PC-9 (cell line): ENCODE measurements at regions not wholly inside any gene's neighbourhood (a gene's known extent, or its start where the extent isn't known, plus 50 kb on each side); places are given as distances from the start of the nearest gene placed in this dataset.
A peak's percentile ranks its signal among the peaks of the same experiment; 100 is the strongest.
"Not testable (repeated sequence)": the region's sequence is repeated elsewhere in the genome, so short reads cannot be mapped to it uniquely, and the experiment has no call there.

Experiments
- BruUV-seq: library from RNA; stranded (reverse); fragments of 400-500 nt; replicated peaks from 2 replicates; lab custom pipeline; 2021; lab: Mats Ljungman, UMichigan
- CTCF ChIA-PET: fragments of 300-600 bp; sonication (Branson Sonifier 250); formaldehyde crosslinking; loops from one replicate; lab custom pipeline; 2022; ENCODE audit warnings: antibody characterized with exemption; lab: Charles Lee
- POLR2A ChIA-PET: fragments of 300-600 bp; sonication (Branson Sonifier 250); formaldehyde crosslinking; loops from one replicate; lab custom pipeline; 2022; ENCODE audit warnings: antibody characterized with exemption; ENCODE audit not compliant: unreplicated experiment; lab: Charles Lee
- DNase-seq, 2 experiments: peaks; one replicate each; pipeline versions ENCODE4 v3.0.0 to v3.0.0-alpha.2; 2015 to 2022; ENCODE audit warnings: mixed read lengths in 1 of 2
- H2AFZ ChIP-seq: fragments of 200-600 bp; sonication (generic); 2 replicates; pipeline ENCODE4 v1.8.1; 2017; ENCODE audit warnings: antibody characterized with exemption
- H3F3A ChIP-seq: fragments of 200-600 bp; sonication (generic); 2 replicates; pipeline ENCODE4 v1.8.1; 2017; ENCODE audit warnings: antibody characterized with exemption, mild to moderate bottlenecking, low read depth; ENCODE audit not compliant: insufficient read depth
- H3K27ac ChIP-seq: fragments of 200-600 bp; sonication (generic); 2 replicates; pipeline ENCODE4 v1.6.1; 2016; ENCODE audit warnings: mixed run types
- H3K27me3 ChIP-seq: fragments of 200-600 bp; sonication (generic); 2 replicates; pipeline ENCODE4 v1.6.1; 2016; ENCODE audit warnings: low read depth, mixed run types; ENCODE audit not compliant: insufficient read depth
- H3K36me3 ChIP-seq: fragments of 200-600 bp; sonication (generic); 2 replicates; pipeline ENCODE4 v1.6.1; 2016; ENCODE audit warnings: low read depth, mixed run types
- H3K4me1 ChIP-seq: fragments of 200-600 bp; sonication (generic); replicated peaks from 2 replicates; pipeline ENCODE4 v1.6.1; 2016; ENCODE audit warnings: mixed run types; ENCODE audit not compliant: insufficient read depth
- H3K4me2 ChIP-seq: fragments of 200-600 bp; sonication (generic); 2 replicates; pipeline ENCODE4 v1.6.1; 2017; ENCODE audit warnings: mixed run types
- H3K4me3 ChIP-seq: fragments of 200-600 bp; sonication (generic); 2 replicates; pipeline ENCODE4 v1.6.1; 2016; ENCODE audit warnings: mixed run types
- H3K79me2 ChIP-seq: fragments of 200-600 bp; sonication (generic); 2 replicates; pipeline ENCODE4 v1.6.1; 2017; ENCODE audit warnings: low read depth, mixed run types
- H3K9me2 ChIP-seq: fragments of 200-600 bp; sonication (generic); 2 replicates; pipeline ENCODE4 v1.8.1; 2017; ENCODE audit warnings: mild to moderate bottlenecking; ENCODE audit not compliant: insufficient read depth
- H3K9me3 ChIP-seq: fragments of 200-600 bp; sonication (generic); 2 replicates; pipeline ENCODE4 v1.8.1; 2016; ENCODE audit warnings: low read depth; ENCODE audit not compliant: insufficient read depth
- H4K20me1 ChIP-seq: fragments of 200-600 bp; sonication (generic); 2 replicates; pipeline ENCODE4 v1.8.1; 2017; ENCODE audit not compliant: insufficient read depth
- EZH2 ChIP-seq: fragments of 200-600 bp; sonication (generic); IDR thresholded peaks from 2 replicates; pipeline ENCODE4 v1.8.0; 2017; ENCODE audit warnings: antibody characterized with exemption, low read depth
- intact Hi-C: fragments of 100-400 bp; cut with micrococcal nuclease; formaldehyde crosslinking; loops from one replicate; pipeline ENCODE4 v1.10.0; 2022; ENCODE audit not compliant: unreplicated experiment
- TF ChIP-seq, protein P1 (sequence below): fragments of 200-600 bp; sonication (generic); conservative IDR thresholded peaks from 2 replicates; pipeline ENCODE4 v1.6.1; 2017; ENCODE audit warnings: mixed run types, antibody characterized with exemption, mild to moderate bottlenecking, moderate library complexity

DNA sequence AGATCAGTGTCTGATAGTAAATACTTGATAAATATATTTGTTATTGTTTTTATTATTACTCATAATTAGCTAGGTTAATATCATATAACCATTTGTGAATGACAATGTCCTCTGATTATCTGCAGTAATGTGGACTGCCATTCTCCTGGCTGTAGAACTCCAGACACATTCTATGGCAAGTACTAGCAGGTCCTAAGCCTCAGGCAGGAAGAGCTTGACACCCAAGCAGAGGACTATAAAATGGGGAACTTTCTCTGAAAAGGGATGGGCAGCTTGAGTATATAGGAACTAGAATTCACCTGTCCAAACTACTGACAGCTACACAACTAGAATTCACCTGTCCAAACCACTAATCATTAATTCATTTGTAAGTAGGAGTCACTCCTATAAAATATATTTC is 649.4 kb downstream of the CPS1 start:
- POLR2A ChIA-PET, result no interaction called here
- no peak for TF ChIP-seq EZH2
- TF ChIP-seq, protein P1, sequence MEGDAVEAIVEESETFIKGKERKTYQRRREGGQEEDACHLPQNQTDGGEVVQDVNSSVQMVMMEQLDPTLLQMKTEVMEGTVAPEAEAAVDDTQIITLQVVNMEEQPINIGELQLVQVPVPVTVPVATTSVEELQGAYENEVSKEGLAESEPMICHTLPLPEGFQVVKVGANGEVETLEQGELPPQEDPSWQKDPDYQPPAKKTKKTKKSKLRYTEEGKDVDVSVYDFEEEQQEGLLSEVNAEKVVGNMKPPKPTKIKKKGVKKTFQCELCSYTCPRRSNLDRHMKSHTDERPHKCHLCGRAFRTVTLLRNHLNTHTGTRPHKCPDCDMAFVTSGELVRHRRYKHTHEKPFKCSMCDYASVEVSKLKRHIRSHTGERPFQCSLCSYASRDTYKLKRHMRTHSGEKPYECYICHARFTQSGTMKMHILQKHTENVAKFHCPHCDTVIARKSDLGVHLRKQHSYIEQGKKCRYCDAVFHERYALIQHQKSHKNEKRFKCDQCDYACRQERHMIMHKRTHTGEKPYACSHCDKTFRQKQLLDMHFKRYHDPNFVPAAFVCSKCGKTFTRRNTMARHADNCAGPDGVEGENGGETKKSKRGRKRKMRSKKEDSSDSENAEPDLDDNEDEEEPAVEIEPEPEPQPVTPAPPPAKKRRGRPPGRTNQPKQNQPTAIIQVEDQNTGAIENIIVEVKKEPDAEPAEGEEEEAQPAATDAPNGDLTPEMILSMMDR, result no peak
- CTCF ChIA-PET, result no interaction called here
- intact Hi-C loops, result no loop called here
- Histone ChIP-seq H3K27ac (no peak overlapping the region), H3K9me3 (no peaks in the 10 kb centered on the region), H3K79me2 (no peaks in the 10 kb centered on the region), H2AFZ (no peak overlapping the region), H3K36me3 (no peaks in the 10 kb centered on the region), H3K9me2 (no peaks in the 10 kb centered on the region), H3K4me3 (no peak overlapping the region), H3K4me1 (no peaks in the 10 kb centered on the region), H3K27me3 (no peaks in the 10 kb centered on the region), H3F3A (no peaks in the 10 kb centered on the region), H3K4me2 (no peak overlapping the region), H4K20me1 (no peaks in the 10 kb centered on the region)
- DNase-seq, result no peak
- no TSS peak for BruUV-seq

DNA sequence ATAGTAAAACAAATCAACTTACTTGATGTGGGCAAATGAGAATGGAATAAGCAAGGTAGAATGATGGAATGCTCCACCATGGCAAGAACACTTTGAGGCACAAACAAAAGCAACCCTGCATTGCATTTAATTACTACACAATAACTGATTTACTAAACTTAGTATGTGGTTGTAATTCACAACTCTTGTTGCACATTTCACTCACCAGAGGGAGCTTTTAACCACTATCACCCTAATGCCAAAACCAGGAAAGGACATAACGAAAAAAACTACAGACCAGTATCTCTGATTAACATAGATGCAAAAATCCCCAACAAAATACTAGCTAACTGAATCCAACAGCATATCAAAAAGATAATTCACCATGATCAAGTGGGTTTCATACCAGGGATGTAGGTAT is 659.8 kb downstream of the CPS1 start:
- no peaks in the 10 kb centered on the region for H3K9me3 ChIP-seq
- ChIA-PET CTCF (no interaction called here), POLR2A (interaction anchor here (0.7 kb wide), 1 partner anchor 121 kb away, joined by 16 read pairs; no protein-coding TSS in a partner anchor)
- peak in 1 of 2 experiments; percentile 1 for DNase-seq
- intact Hi-C loops, result no loop called here
- H4K20me1 ChIP-seq, result no peaks in the 10 kb centered on the region
- H3K9me2 ChIP-seq, result no peaks in the 10 kb centered on the region
- no TSS peak for BruUV-seq
- TF ChIP-seq, protein P1, result peak; percentile 48; the same call in 1 of the 2 replicates
- no peak for TF ChIP-seq EZH2
- H3K27me3 ChIP-seq, result no peaks in the 10 kb centered on the region
- no peaks in the 10 kb centered on the region for H3K79me2 ChIP-seq
- no peak overlapping the region for H3K4me3 ChIP-seq
- H2AFZ ChIP-seq, result no peak overlapping the region
- H3F3A ChIP-seq, result no peaks in the 10 kb centered on the region
- no peaks in the 10 kb centered on the region for H3K4me1 ChIP-seq
- no peak overlapping the region for H3K4me2 ChIP-seq
- no peaks in the 10 kb centered on the region for H3K36me3 ChIP-seq
- H3K27ac ChIP-seq, result no peak overlapping the region

DNA sequence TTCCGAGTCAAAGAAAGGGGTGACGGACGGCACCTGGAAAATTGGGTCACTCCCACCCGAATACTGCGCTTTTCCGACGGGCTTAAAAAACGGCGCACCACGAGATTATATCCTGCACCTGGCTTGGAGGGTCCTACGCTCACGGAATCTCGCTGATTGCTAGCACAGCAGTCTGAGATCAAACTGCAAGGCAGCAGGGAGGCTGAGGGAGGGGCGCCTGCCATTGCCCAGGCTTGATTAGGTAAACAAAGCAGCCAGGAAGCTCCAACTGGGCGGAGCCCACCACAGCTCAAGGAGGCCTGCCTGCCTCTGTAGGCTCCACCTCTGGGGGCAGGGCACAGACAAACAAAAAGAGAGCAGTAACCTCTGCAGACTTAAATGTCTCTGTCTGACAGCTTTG is 663.1 kb downstream of the CPS1 start:
- H3K9me3 ChIP-seq, H3K36me3 ChIP-seq, DNase-seq, H3F3A ChIP-seq, H3K4me3 ChIP-seq, POLR2A ChIA-PET, H3K4me1 ChIP-seq, H2AFZ ChIP-seq, H3K79me2 ChIP-seq, H3K27ac ChIP-seq, H3K4me2 ChIP-seq, intact Hi-C loops, BruUV-seq, H3K9me2 ChIP-seq, CTCF ChIA-PET, H3K27me3 ChIP-seq, H4K20me1 ChIP-seq: not testable (repeated sequence)

DNA sequence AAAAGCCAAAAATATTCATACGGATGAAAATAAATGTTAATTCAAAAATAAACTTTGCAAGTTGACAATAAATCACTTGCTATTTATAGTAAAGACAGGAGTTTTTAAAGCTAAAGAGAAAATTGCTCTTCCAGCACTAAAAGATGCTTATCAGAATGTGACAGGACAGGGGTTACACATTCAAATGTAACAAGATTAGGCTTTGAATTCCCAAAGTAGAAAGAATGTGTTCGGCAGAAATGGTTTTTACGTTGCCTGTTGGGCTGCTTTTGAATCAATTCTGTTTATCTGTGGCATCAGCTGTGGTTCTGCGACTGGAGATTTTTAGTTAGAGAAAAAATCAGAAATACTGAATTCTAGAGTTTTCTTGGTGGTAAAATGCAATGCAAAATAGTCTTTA is 669.4 kb downstream of the CPS1 start:
- ChIA-PET POLR2A (no interaction called here), CTCF (no interaction called here)
- Histone ChIP-seq H3K79me2 (no peaks in the 10 kb centered on the region), H3K4me1 (no peaks in the 10 kb centered on the region), H2AFZ (no peak overlapping the region), H3K27me3 (no peaks in the 10 kb centered on the region), H4K20me1 (no peaks in the 10 kb centered on the region), H3K36me3 (no peaks in the 10 kb centered on the region), H3K9me2 (no peaks in the 10 kb centered on the region), H3K4me3 (no peak overlapping the region), H3K4me2 (no peak overlapping the region), H3K27ac (no peak overlapping the region), H3F3A (no peaks in the 10 kb centered on the region), H3K9me3 (no peaks in the 10 kb centered on the region)
- no peak for DNase-seq
- no peak for TF ChIP-seq EZH2
- intact Hi-C loops, result no loop called here
- BruUV-seq, result no TSS peak
